Stimulated activated CD4-positive, alpha-beta T cell treated with anti-CD3 and anti-CD28 coated beads, Interleukin-2, amount 100 ng/mL, for 24 hours (primary cell): ENCODE measurements at regions not wholly inside any gene's neighbourhood (a gene's known extent, or its start where the extent isn't known, plus 50 kb on each side); places are given as distances from the start of the nearest gene placed in this dataset.
"Not testable (repeated sequence)": the region's sequence is repeated elsewhere in the genome, so short reads cannot be mapped to it uniquely, and the experiment has no call there.

Experiments used
- DNase-seq, 2 donors: peaks; one replicate each; pipeline ENCODE4 v3.0.0-alpha.2; 2020

DNA sequence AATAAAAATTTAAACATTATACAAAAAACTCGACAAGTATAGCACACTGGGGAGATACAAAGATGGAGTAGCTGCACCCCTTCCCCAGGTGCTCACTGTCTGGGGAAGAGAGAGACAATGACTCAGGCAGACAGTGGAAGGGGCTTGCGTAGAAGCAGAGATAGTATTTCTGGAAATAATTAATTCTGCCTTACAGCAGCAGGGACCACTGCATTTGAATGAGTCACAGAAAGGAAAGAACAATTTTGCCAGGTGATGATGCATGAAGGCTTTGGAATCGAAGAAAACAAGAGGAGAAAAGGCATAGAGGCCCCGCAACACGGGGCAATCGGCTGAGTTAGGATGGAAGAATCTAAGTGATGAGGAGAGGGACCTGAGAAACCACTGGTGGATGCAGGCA is 447.4 kb downstream of the EFNB2 start:
- DNase-seq = no peak

DNA sequence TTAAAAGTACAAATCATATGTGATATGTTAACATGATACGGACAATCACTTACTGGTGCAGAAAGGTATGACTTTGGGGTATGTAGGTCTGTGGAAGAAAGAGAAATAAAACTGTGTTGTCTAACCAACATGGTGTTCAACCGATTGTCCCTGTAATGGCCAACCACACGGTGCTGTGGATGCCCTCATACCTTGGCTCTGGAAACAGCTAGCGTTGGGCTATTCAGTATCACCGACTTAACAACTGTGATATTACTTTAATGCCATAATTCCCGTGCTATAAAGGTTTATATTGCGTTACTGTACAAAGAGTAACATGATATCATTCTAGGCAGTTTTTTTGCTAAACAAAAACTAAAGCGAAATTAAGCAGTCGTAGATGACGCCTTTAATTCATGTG is 448.3 kb downstream of the EFNB2 start:
- no peak for DNase-seq

DNA sequence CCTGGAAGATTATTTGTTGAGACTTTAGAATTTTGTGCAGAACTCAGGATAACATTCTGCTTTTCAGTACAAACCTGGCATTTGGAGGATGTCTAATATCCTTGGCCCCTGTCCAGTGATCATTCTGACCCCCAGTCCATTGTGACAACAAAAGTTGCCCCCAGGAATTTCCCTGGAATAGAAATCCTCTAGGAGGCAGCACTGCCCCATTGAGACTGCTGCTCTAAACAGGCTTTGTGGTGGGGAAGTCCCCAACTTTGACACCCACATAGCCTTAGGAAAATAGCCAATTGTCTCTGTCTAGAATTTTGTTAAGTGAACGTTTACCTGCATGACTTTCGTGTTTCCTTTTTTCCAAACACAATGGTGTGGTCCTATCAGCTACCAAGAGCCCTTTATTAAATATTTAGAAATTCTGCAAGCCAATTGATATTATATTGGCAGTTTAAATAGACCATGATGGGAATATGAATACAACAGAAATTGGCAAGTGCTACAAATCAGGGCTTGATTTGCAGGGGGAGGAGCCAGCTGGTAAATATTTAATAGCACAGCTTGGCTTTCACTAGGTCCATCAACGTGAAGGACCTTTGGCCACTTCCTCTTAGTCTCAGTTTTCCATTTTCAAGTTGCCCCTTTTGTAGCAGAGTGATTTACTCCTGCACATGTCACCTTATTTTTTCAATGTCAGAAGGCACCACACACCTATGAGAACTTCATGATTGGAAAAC is 451.7 kb downstream of the EFNB2 start:
- no peak for DNase-seq

DNA sequence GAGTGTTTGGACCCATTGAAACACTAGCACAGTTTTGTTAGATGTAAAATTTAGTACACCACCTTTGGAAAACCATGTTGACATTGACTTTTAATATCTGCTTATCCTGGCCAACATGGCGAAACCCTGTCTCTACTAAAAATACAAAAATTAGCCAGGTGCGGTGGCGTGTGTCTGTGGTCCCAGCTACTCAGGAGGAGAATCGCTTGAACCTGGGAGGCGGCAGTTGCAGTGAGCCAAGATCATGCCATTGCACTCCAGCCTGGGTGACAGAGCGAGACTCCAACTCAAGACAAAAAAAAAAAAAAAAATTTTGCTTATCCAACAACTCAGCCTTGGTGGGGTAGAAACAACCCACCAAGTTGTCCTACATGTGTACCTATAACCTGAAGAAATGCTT is 454.2 kb downstream of the EFNB2 start:
- DNase-seq = not testable (repeated sequence)

DNA sequence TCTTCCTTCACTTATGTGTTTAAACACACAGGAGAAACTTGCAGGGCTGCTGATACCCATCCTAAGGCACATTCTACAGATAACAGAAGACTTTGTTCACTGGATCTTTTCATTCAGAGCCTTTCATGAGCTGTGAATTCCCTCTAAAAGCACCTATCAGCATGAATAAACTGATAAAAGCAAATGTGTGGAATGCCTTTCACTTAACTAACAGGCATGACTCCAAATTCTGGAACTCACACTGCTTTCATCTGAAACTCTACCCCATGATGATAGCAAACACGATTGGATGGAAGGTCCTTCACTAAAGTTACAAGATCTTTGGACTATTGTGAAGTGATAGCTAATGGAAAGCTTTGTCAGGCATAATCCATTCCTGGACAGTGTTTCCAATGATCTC is 457.3 kb downstream of the EFNB2 start:
- no peak for DNase-seq

DNA sequence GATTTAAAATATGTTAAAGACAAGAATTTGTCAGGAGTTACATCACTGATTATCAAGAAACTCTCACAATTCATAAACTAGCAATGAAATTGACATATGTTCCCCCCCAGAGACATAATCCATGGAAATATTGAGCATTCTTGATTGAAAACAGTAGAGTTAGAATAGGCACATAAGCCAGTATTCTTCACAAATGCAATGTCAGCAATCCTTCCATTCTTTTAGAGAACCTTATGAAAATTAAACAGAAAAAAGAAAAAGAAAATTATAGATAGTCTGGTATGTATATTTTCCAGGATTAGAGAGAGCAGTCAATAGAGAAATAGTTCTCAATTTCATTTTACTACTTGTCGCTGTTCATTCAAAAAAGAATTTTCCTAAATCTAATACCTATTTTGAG is 458.4 kb downstream of the EFNB2 start:
- DNase-seq = no peak

DNA sequence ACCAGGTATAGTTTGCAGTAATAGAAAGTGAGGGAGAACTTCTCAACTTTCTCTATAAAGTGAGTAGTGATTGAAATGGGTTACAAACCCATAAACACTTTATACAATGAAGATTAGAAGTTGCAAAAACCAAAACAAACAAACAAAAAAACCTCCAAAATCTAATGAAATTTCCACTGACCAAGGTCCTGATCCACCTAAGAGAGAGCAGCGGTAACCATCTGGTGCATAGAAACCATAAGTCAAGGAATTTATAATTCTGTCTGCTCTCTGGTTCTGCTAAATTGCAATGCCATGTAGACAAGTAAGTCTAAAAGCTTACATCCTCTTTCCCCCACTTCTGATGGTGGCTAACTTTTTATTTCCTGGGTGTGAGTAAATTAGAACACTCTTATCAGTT is 463.4 kb downstream of the EFNB2 start:
- DNase-seq = no peak

DNA sequence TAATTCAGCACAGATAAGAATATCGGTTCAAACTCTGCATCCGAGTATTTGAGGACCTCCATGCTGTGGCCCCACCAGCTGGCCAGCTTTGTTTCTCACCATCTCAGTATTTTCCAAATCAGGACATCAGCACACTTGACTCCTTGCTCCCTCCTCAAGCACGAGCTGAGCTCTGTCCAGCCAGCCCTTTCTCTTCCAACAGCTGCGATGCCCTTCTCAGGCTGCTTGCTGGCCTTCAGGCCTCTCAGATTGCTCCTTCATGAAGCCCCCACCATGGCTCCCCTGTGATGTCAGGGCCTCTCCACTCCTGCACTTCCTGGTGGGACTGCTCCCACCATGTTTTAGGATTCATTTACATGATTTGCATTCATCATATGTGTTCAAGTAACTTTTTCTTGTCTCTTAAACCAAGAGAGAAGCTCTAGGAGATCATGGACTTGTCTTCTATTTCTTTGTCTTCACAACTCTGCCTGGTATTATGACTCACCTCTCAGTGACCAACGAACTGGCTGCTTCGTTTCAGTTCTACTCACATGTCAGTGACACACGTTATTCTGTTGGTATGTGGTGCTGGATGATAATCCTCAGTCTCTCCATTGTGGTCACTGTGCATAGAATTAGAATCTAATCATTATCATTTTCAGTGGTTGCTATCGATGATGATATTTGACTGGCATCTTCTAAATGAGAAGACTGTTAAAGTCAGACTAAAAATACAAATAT is 471.7 kb downstream of the EFNB2 start:
- DNase-seq = no peak

DNA sequence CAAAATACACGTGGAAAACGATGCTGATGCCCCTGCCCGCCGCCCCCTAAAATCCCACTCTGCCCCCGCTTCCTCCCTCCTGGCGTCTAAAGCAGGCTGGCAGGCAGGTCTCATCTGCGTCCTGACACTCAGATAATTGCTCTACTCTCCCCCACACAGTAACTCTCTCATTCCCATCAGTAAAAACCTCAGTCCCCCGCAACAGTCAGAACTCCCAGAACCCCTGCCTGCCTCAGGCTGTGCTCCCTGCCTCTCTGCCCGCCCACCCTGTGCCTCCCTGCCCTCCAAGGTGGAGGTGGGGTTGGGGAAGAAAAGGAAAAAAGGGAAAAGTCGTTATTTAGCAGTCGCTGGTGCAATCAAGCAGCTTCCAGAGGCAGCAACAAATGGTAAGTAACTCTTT is 473.7 kb downstream of the EFNB2 start:
- DNase-seq = no peak

DNA sequence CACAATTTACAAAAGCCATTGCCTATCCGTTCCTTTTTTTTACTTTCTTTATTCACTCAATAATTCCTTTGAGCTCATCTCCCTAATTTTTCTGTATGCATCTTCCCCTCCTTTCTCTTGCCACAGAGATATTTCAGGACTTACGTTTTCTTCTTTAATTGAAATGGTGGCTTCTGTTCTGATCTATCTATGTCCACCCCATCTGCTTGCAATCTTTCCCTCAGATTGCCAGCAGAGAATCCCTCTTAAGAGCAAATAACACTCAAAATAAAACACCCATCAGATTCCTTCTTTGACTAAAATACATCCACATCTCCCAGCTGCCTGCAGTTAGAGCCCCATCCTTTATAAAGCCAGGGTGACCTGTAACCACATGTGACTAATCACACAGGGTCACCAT is 478.6 kb downstream of the EFNB2 start:
- DNase-seq = no peak

DNA sequence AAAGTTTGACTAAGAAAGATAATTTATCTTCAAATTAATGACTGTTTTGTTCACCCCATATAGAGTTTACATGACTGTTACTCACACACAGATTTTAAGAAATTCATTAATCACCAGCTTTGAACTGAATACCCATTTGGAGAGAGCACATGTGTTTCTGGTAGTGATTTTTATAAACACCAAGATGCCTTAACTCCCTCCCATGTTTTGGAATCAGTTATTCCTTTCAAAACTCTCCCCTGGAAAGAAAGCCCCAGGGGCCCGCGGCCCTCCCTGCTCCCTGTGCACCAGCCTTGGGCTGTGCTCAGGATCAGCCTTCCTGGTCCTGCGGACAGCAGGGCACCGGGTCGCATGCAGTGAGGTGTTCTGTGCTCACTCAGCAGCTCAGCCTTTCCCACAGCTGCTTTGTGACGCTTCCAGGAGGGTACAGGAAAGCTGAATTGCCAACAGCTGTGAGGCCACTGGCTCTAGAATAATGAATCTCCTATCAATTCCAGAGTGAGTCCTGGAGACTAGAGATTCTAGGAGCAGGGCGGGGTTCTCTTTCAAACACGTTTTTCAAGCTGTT is 483.2 kb downstream of the EFNB2 start:
- no peak for DNase-seq

DNA sequence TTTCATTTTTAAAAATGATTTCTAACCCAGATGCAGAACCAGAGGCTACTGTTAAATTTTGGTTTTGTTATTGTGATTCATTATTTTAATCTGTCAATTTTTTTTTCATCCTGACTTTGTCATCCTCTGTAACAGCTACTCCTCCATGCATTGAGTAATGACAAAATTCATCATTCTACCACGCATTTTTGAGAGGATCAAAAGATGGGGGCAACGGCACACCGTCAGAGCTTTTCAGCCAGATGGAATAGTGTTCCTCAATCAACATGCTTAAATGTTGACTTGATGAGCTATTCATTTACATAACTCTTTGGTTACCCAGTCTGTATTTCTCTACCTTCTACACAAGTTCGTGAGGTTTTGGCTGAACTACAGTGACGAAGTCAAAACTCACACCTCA is 486.3 kb downstream of the EFNB2 start:
- no peak for DNase-seq

DNA sequence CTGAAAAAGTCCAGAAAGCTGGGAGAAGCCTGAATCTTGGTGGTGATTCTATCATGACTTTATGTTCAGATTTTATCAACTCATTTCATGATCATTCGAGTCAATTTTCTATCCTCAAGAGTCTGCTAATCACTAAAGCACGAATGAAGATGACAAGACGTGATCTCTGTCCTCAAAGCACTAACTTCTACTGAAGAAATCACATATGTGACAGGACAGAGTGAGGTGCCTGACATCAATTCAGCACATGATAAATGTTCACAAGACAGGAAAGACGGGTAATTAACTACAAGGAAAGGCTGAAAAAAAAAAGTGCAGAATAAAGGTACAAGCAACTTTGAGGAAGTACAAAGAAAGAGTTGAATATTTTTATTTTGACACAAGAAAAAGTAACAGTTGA is 487.1 kb downstream of the EFNB2 start:
- no peak for DNase-seq

DNA sequence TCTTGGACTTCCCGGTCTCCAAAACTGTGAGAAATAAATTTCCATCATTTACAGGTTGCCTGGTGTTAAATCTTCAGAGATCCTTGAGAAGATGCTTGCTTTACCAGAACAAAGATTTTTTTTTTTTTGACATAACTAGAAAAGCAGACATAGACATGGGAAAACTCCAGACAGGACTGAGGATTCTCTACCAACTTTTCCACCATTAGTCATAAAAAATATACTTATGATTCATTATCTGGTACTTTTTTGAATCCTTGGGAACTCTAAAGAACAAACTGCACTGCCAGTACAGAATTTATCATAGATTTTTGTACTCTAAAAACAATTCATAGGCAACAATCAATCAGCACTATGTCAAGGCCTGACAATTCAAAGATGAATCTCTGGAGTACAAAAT is 487.6 kb downstream of the EFNB2 start:
- no peak for DNase-seq

DNA sequence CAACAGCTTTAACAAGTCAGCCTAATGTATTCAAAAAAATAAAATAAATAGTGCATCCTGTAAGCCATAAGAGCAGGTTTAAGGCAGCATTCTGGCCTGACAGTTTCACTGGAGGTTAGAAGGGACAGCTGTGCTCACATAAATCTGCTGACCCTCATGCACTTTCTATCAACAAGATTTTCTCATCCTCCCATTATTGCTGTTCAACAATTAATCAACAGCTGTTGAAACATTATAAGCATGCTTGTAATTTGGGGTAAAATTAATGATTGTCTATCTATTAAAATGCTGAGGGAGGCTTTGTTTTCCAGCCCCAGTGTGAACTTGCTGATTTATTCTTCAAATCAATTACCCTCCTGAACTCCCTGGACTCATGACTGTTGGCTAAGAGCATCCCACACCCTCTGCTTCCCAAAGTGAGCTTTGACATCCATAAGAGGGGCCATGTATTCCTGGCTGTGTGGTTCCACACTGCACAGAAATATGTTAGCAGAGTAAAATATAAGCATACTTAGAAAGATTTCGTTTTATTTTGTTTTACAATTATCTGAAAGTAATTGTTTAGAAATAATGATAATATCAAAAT is 492.4 kb downstream of the EFNB2 start:
- no peak for DNase-seq

DNA sequence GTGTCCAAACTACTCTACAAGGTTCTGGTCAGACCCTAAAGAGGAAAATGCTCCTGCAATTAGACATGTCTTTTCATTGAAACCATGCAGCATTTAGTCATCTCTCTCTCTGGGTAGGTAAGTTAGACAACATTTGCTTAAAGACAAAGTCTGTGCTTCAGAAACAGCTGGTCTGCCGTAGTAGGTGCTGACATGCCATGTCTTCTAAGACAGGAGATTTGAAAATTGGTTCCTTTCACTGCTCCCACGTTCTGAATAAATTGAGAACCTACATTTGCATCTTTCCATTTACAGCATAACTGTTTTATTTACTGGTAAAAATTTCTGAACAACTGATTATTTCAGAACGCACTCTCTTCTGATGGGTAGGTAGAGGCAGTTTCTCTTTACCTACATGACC is 494.0 kb downstream of the EFNB2 start:
- no peak for DNase-seq

DNA sequence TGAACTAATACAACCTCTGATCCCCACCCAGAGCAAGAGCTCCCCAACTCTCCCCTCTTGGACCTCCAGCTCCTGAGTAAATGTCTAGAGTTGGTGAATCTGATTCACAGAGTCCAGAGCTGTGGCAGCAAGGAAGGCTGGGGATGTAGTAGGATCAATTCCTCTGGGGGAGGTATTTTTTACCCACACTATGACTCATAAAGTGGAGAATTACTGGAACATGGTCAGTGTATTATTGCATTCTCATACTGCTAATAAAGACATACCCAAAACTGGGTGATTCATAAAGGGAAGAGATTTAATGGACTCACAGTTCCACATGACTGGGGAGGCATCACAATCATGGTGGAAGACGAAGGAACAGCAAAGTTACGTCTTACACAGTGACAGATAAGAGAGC is 496.7 kb downstream of the EFNB2 start:
- DNase-seq = no peak

DNA sequence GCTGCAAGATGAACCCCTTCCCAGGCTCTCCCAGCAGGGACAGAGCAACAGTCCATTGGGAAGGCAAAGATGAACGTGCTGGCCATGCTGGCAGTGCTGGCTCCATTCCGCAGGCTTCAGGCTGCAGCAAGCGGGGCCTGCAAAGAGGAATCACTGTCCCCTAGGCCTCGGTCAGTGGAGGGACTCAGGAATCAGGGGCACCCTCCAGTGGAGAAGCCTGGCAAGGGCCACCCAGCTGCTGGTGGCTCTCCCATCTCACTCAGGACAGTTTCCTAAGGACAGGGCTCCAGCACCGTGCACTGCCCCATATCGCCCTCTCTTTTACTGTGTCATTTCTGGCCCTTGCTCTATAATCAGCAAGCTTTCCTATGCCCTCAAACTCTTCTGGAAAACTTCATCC is 498.6 kb downstream of the EFNB2 start:
- DNase-seq = no peak

DNA sequence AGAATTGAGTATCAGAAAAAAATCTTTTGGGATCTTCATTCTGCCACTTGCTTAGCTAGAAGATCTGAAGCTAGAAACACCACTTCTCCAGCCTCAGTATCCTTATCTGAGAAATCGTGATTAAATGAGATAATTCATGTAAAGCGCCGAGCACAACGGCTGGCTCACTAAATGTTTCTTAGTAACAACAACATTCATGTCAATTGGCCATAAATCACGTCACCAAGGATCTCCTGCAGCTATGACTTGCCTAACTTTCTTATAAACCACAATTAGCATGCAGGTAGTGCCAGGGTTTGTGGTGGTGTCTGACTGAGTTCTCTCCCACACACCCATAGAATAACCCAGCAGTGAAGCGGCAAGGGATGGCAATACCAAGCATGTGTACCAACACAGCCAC is 501.3 kb downstream of the EFNB2 start:
- no peak for DNase-seq

DNA sequence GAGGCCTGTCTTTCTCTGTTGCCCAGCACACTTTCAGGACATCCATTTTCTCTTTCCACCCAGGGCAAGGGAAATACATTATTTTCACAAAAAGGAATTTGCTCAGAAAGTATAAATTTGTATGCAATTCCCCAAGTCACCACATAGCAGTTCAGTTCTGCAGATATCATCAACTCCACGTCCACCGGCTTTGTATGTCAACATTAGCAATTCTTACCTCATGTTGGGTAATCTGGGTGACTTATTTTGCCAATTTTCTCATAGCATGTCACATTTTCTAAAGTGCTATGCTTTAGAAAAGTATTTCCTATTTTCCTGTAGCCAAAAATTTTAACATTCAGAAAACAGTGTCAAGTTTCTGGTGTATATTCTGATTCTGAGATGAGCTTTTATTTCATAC is 501.8 kb downstream of the EFNB2 start:
- DNase-seq = no peak

DNA sequence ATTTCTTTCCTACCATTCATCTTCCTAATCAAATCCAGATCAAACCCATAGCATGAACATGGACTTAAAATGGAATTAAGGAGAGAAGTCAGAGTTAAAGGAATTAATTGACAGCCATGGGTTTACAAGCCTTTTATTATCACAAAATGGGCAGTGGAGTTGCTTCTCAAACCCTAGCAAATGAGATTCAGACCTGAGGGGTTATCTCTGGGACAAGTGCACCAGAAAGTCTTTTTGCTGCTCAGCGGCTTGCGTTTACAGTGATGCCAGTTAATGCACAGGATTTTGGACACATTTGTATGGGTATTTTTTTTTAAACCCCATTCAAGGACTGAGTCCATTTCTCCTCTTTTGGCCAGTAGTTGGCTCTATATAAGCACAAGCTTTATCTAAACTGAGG is 503.0 kb downstream of the EFNB2 start:
- no peak for DNase-seq

DNA sequence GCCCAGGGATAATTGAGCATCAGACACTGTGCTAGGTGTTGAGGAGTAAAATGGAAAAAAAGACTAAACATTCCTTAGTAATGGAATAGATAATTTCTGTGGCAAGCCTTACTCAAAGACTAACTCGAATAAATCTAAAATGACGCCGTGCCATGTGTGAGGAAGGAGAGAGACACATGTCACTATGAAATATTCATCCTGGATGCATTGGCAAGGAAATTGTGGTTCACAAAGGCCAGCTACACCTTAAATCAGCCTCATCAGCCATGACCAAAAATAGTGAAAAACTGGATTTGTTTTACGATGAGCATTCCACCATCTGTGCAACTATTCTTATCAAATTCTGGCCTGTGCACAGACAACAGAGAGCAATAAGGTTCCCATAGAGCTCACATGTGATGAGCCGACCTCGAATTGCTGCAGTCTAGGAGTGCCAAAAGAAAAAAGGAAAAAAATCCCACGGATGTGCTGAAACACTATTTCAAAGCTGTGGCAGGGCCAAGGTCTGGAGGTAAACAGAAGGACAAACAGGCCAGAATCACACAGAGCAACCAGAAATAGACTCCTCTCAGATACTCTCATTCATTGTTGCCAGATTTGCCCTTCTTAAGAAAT is 505.7 kb downstream of the EFNB2 start:
- no peak for DNase-seq

DNA sequence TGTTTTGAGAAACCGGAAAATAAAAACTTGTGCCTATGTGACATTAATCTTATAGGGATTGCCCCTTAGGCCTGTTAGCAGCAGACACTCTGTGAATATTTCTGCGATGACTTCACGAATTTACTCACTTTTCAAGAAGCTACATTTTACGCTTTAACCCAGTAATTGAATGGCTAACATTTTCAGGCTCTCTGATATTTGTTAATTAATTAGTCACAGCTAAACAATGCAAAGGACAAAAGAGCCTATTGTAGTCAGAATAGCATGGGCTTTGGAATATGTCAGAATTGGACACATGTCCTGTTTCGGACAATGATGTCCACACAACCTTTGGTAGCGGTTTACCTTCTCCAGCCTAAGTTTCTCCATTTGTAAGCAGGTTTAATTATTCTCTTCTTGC is 506.6 kb downstream of the EFNB2 start:
- no peak for DNase-seq

DNA sequence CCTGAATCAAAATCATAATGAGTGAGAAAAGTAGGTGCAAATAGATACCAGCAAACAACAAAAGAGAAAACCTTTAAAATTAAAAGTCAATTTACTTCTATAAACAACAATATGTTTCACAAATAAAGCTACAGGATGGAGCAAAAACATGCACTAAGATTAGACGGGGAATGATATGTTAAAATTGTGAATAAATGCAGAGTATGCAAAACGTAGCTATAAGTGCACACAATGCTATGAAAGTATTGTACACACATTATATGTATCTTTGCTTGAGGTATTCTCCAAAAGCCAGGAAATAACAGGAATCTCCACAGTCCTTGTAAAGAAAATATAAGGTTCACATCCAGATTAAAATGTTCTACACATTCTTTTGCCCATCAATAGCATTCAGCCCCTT is 523.9 kb downstream of the EFNB2 start:
- DNase-seq = no peak
